Spinal cord (tissue), 9 donors: ENCODE measurements at regions not wholly inside any gene's neighbourhood (a gene's known extent, or its start where the extent isn't known, plus 50 kb on each side); places are given as distances from the start of the nearest gene placed in this dataset.
"Not testable (repeated sequence)": the region's sequence is repeated elsewhere in the genome, so short reads cannot be mapped to it uniquely, and the experiment has no call there.

Source experiments
- DNase-seq, 6 donors: peaks; one replicate each; pipeline versions ENCODE4 v3.0.0 to v3.0.0-alpha.2; 2013 to 2015; ENCODE audit warnings: low spot score in 6 of 6, low read depth in 4 of 6
- H3K27ac ChIP-seq: one replicate; pipeline ENCODE4 v1.5.1; 2013; ENCODE audit warnings: low read depth, low read length, control low read depth
- H3K27me3 ChIP-seq: one replicate; pipeline ENCODE4 v1.6.1; 2013; ENCODE audit warnings: low read length; ENCODE audit not compliant: control insufficient read depth, insufficient read depth
- H3K36me3 ChIP-seq: one replicate; pipeline ENCODE4 v1.6.1; 2013; ENCODE audit warnings: low read length; ENCODE audit not compliant: control insufficient read depth, insufficient read depth
- H3K4me1 ChIP-seq: one replicate; pipeline ENCODE4 v1.6.1; 2013; ENCODE audit warnings: low read length; ENCODE audit not compliant: control insufficient read depth, insufficient read depth
- H3K4me3 ChIP-seq: one replicate; pipeline ENCODE4 v1.5.1; 2013; ENCODE audit warnings: low read depth, low read length, control low read depth
- H3K9me3 ChIP-seq: one replicate; pipeline ENCODE4 v1.6.1; 2013; ENCODE audit warnings: low read length; ENCODE audit not compliant: control insufficient read depth, insufficient read depth
- WGBS: methylation state at CpG from one replicate; pipeline ENCODE4 v1.1.5; 2013; ENCODE audit warnings: missing lambda C conversion rate; ENCODE audit not compliant: insufficient coverage; 5-methylcytosine and 5-hydroxymethylcytosine counted together
- donor health status: healthy.

DNA sequence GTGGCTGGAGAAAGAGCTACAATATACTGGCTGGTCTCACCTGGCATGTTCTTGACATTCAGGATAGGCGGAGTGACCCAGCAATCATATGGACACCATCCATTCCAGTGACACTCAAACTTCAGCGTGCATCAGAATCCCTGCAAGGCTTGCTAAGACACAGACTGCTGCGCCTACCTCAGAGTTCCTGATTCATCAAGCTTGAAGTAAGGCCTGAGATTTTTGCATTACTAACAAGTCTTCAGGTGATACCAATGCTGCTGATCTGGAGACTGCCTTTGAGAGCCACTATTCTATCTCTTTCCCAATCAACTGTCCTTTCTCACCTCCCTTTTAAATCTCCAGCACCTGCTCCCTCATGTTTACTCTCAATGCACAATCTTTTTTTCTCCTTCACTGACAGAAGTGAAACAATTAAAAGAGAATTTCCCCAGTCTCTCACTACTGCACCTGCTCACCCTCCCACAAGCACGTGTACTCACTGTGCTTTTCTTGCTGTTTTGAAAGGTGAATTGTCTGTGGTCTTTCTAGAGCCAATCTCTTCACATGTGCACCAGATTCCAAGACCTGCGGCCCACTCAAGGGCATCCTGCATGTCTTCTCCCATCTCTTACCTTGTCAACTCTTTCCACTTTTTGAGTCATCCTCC lies 519.2 kb downstream of the TTLL7 start:
- not testable (repeated sequence) for H3K27ac ChIP-seq, H3K4me1 ChIP-seq, H3K27me3 ChIP-seq, H3K4me3 ChIP-seq, DNase-seq, H3K36me3 ChIP-seq, H3K9me3 ChIP-seq
- WGBS = 90% methylated on average over 2 of the region's 5 CpGs

- not testable (repeated sequence) for H3K4me1 ChIP-seq, DNase-seq, H3K27ac ChIP-seq, H3K9me3 ChIP-seq, H3K27me3 ChIP-seq, H3K36me3 ChIP-seq, H3K4me3 ChIP-seq
- WGBS = 40% methylated on average over 1 of the region's 3 CpGs
Measured at GRCh38 chr1:83478127-83478526, 520.8 kb downstream of the TTLL7 start.

DNA sequence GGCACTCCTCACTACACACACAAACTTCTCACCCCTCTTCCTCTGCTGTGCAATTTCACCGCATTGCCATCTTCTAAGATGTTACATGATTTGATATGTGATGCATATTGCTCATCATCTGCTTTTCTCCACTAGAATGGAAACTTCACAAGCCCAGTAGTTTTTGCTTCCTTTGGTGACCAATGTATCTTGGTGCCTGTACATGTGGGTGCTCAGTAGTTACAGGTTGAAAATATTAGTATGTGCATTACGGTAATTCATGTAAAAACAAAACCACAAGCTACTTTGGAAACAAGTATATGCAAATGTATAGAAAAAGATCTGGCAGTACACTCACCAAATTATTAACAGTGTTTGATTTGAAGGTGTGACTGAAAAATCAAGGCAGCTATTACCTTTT lies 522.4 kb downstream of the TTLL7 start:
- WGBS = no CpG with 5 or more reads among the region's 2 CpGs
- not testable (repeated sequence) for DNase-seq, H3K27ac ChIP-seq, H3K4me3 ChIP-seq, H3K4me1 ChIP-seq, H3K27me3 ChIP-seq, H3K9me3 ChIP-seq, H3K36me3 ChIP-seq

GRCh38 chr1:83474946-83475345 lies 524.0 kb downstream of the TTLL7 start:
- no CpG with 5 or more reads among the region's 3 CpGs for WGBS
- DNase-seq, H3K36me3 ChIP-seq, H3K27me3 ChIP-seq, H3K4me3 ChIP-seq, H3K27ac ChIP-seq, H3K9me3 ChIP-seq, H3K4me1 ChIP-seq: not testable (repeated sequence)

DNA sequence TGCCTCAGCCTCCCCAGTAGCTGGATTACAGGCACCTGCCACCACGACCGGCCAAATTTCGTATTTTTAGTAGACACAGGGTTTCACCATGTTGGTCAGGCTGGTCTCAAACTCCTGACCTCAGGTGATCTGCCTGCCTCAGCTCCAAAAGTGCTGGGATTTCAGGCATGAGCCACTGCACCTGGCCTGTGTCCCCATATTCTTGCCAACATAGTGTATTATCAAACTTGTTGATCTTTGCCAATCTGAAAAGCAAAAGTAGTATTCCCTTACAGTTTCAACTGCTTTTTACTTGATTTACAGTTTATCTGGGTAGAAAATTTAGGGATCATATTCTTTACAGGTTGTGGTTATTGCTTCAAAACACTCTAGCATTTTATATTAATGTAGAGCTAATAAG lies 524.9 kb downstream of the TTLL7 start:
- H3K27me3 ChIP-seq, H3K4me3 ChIP-seq, DNase-seq, H3K27ac ChIP-seq, H3K36me3 ChIP-seq, H3K9me3 ChIP-seq, H3K4me1 ChIP-seq: not testable (repeated sequence)
- 95% methylated on average over 3 of the region's 3 CpGs for WGBS

DNA sequence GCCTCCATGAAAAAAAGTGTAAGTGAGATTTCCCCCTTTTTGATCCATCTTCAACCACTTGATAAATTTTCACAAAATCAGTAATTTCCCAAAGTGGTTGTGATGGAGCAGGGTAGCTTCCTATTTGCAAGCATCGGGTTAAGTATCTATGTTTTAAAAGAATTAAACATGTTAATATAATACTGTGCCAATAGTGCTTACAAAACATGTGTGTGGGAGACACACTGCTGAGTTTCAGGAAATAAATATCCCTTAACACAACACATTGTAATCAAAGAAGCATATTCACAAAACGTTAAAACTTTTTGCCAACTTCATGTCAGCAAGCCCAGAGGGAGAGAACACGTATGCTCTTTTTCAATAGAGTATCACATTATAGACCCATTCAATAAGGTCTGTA lies 526.9 kb downstream of the TTLL7 start:
- not testable (repeated sequence) for H3K4me1 ChIP-seq, H3K4me3 ChIP-seq, H3K27me3 ChIP-seq, DNase-seq, H3K36me3 ChIP-seq, H3K27ac ChIP-seq, H3K9me3 ChIP-seq
- no CpG with 5 or more reads among the region's 3 CpGs for WGBS

- no CpG with 5 or more reads among the region's 1 CpG for WGBS
- H3K27ac ChIP-seq, H3K36me3 ChIP-seq, DNase-seq, H3K27me3 ChIP-seq, H3K4me3 ChIP-seq, H3K9me3 ChIP-seq, H3K4me1 ChIP-seq: not testable (repeated sequence)
Measured at GRCh38 chr1:83471272-83471671, 527.7 kb downstream of the TTLL7 start.

- H3K4me1 ChIP-seq, H3K27ac ChIP-seq, DNase-seq, H3K36me3 ChIP-seq, H3K27me3 ChIP-seq, H3K9me3 ChIP-seq, H3K4me3 ChIP-seq: not testable (repeated sequence)
- WGBS = 100% methylated on average over 3 of the region's 4 CpGs
Measured at GRCh38 chr1:83468336-83468735, 530.6 kb downstream of the TTLL7 start.

DNA sequence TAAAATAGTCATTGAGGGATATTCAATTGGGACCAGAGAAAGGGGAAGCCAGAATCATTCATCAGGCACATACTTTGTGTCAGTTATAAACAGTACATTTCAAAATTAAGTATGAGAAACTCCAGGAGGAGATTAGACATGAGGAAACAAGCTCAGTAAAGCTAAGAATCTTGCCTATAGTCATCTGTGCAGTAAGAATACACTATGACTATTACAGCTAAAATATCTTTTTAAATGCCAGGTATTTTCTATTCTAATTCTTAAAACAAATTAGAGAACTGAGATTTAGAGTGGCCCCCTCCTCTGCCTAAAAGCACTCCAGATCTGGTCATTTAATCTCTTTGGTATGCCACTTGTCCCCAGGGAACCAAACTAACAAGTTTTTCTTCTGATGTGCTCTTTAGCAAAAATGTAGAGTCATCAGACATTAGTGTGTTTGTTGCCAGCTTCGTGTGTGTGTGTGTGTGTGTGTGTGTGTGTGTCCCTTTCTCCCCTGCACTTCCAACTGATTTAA lies 541.1 kb downstream of the TTLL7 start:
- not testable (repeated sequence) for H3K27ac ChIP-seq, H3K4me1 ChIP-seq, H3K4me3 ChIP-seq, H3K36me3 ChIP-seq, H3K27me3 ChIP-seq, H3K9me3 ChIP-seq, DNase-seq
- WGBS = no CpG with 5 or more reads among the region's 1 CpG

- not testable (repeated sequence) for H3K9me3 ChIP-seq, H3K27me3 ChIP-seq, H3K4me1 ChIP-seq, H3K27ac ChIP-seq, H3K36me3 ChIP-seq, H3K4me3 ChIP-seq, DNase-seq
- WGBS = no CpG with 5 or more reads among the region's 2 CpGs
Measured at GRCh38 chr1:83457281-83457680, 541.7 kb downstream of the TTLL7 start.
